HepG2 (cell line): ENCODE measurements at regions not wholly inside any gene's neighbourhood (a gene's known extent, or its start where the extent isn't known, plus 50 kb on each side); places are given as distances from the start of the nearest gene placed in this dataset.

ENCODE experiments used
- ATF7-NPFF ChIP-seq: sonication (generic); formaldehyde crosslinking; IDR thresholded peaks from 2 replicates; pipeline ENCODE4 v1.8.1; 2023; ENCODE audit warnings: mild to moderate bottlenecking, low read depth, missing genetic modification reagents, moderate library complexity
- CREB3 ChIP-seq: sonication (generic); formaldehyde crosslinking; IDR thresholded peaks from 2 replicates; pipeline ENCODE4 v1.5.0; 2020; ENCODE audit warnings: missing genetic modification reagents
- ELK4 ChIP-seq: sonication (generic); formaldehyde crosslinking; IDR thresholded peaks from 2 replicates; pipeline ENCODE4 v1.9.0; 2021; ENCODE audit warnings: missing genetic modification reagents, borderline replicate concordance
- HIC2 ChIP-seq: sonication (generic); formaldehyde crosslinking; IDR thresholded peaks from 2 replicates; pipeline ENCODE4 v1.9.0; 2022; ENCODE audit warnings: low read depth, missing genetic modification reagents
- HINFP ChIP-seq: sonication (generic); formaldehyde crosslinking; IDR thresholded peaks from 2 replicates; pipeline ENCODE4 v1.4.0; 2020; ENCODE audit warnings: low read depth, mild to moderate bottlenecking, missing genetic modification reagents
- IRF2 ChIP-seq: IDR thresholded peaks from 2 replicates; pipeline ENCODE4 v1.6.1; 2018; ENCODE audit warnings: missing genetic modification reagents, missing compliant biosample characterization
- KLF16 ChIP-seq, 2 experiments: sonication (generic) in 1 of 2; formaldehyde crosslinking in 1 of 2; IDR thresholded peaks; 2 replicates each; pipeline versions ENCODE4 v1.6.1 to v1.8.0; 2016 to 2023; ENCODE audit warnings: missing genetic modification reagents in 2 of 2, missing compliant biosample characterization in 1 of 2
- MED13 ChIP-seq: sonication (generic); formaldehyde crosslinking; IDR thresholded peaks from 2 replicates; pipeline ENCODE4 v1.5.0; 2020; ENCODE audit warnings: missing genetic modification reagents
- NCOA2 ChIP-seq: sonication (generic); formaldehyde crosslinking; IDR thresholded peaks from 2 replicates; pipeline ENCODE4 v1.8.0; 2022; ENCODE audit warnings: inconsistent platforms
- SALL1 ChIP-seq: sonication (generic); formaldehyde crosslinking; IDR thresholded peaks from 2 replicates; pipeline ENCODE4 v1.8.0; 2022; ENCODE audit warnings: mild to moderate bottlenecking, missing genetic modification reagents
- SRSF1 ChIP-seq: fragments of 200-400 bp; formaldehyde crosslinking; optimal IDR thresholded peaks from 2 replicates; pipeline ENCODE3; 2017; ENCODE audit warnings: mild to moderate bottlenecking, low read depth, low read length, moderate library complexity
- TBP ChIP-seq: sonication (generic); formaldehyde crosslinking; IDR thresholded peaks from 2 replicates; pipeline ENCODE4 v1.5.0; 2020; ENCODE audit warnings: missing genetic modification reagents
- ZKSCAN8 ChIP-seq: IDR thresholded peaks from 2 replicates; pipeline ENCODE4 v1.6.1; 2016; ENCODE audit warnings: borderline replicate concordance, missing genetic modification reagents, missing compliant biosample characterization
- ZNF570 ChIP-seq: sonication (generic); formaldehyde crosslinking; IDR thresholded peaks from 2 replicates; pipeline ENCODE4 v1.4.0; 2020; ENCODE audit warnings: mild to moderate bottlenecking, missing genetic modification reagents, borderline replicate concordance
- ZNF609 ChIP-seq: sonication (generic); formaldehyde crosslinking; IDR thresholded peaks from 2 replicates; pipeline ENCODE4 v1.4.0; 2020; ENCODE audit warnings: mild to moderate bottlenecking, missing genetic modification reagents, borderline replicate concordance
- ZNF777 ChIP-seq: sonication (generic); formaldehyde crosslinking; IDR thresholded peaks from 2 replicates; pipeline ENCODE4 v1.4.0; 2020; ENCODE audit warnings: missing genetic modification reagents
- ZNF800 ChIP-seq: sonication (generic); formaldehyde crosslinking; IDR thresholded peaks from 2 replicates; pipeline ENCODE4 v1.4.0; 2020; ENCODE audit warnings: missing genetic modification reagents
- ZNF83 ChIP-seq: sonication (generic); formaldehyde crosslinking; IDR thresholded peaks from 2 replicates; pipeline ENCODE4 v1.4.0; 2020; ENCODE audit warnings: missing genetic modification reagents, mild to moderate bottlenecking, borderline replicate concordance

- peak; percentile 74; the same call in 1 of the 2 replicates for TF ChIP-seq ZNF609 (CRISPR knock-in tag)
- no peak for TF ChIP-seq ZNF800
- no peak for TF ChIP-seq ATF7-NPFF (CRISPR knock-in tag)
- no peak for TF ChIP-seq MED13 (CRISPR knock-in tag)
- TF ChIP-seq SALL1 (CRISPR knock-in tag), result peak; percentile 78; the same call in 1 of the 2 replicates
- no peak for TF ChIP-seq ZNF777 (CRISPR knock-in tag)
- no peak for TF ChIP-seq HIC2 (CRISPR knock-in tag)
- no peak for TF ChIP-seq SRSF1
- TF ChIP-seq CREB3, result no peak
- TF ChIP-seq IRF2 (CRISPR knock-in tag), result peak; percentile 62; the same call in 1 of the 2 replicates
- peak in 1 of 2 experiments; percentile 82; a peak in 2 of 4 replicates for TF ChIP-seq KLF16 (CRISPR knock-in tag; IDR thresholded peaks at IDR 0.05)
- TF ChIP-seq ELK4 (CRISPR knock-in tag), result no peak
- no peak for TF ChIP-seq ZNF83 (CRISPR knock-in tag)
- TF ChIP-seq ZKSCAN8 (CRISPR knock-in tag), result peak; percentile 87; the same call in 1 of the 2 replicates
- TF ChIP-seq NCOA2, result peak; percentile 92
- TF ChIP-seq HINFP (CRISPR knock-in tag), result no peak
- no peak for TF ChIP-seq TBP (CRISPR knock-in tag)
- no peak for TF ChIP-seq ZNF570
Measured at GRCh38 chr15:93341164-93341563, 252.2 kb upstream of the RGMA start (continued).
